ENCODE measurements at regions not wholly inside any gene's neighbourhood (a gene's known extent, or its start where the extent isn't known, plus 50 kb on each side); places are given as distances from the start of the nearest gene placed in this dataset.
"Not testable (repeated sequence)": the region's sequence is repeated elsewhere in the genome, so short reads cannot be mapped to it uniquely, and the experiment has no call there.

DNA sequence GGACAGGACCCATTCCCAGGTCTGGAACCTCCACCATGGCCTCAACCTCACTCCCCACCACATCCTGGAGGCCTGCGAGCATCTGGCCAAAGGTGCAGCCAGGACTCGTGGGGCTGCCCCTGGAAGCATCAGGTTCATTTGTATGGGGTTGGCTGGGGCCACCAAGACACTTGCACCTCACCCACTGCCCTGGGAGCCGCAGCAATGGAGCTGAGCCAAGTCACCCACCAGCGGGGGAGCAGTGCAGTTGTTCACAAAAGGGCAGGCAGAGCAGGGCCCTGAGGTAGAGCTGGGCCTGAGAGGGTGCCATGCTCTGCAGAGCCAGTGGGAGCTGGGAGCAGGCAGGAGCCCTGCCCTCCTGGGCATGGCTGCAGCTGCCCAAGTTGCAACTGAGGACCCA lies 163.5 kb downstream of the FAM47A start:
- no peak for DNase-seq

DNA sequence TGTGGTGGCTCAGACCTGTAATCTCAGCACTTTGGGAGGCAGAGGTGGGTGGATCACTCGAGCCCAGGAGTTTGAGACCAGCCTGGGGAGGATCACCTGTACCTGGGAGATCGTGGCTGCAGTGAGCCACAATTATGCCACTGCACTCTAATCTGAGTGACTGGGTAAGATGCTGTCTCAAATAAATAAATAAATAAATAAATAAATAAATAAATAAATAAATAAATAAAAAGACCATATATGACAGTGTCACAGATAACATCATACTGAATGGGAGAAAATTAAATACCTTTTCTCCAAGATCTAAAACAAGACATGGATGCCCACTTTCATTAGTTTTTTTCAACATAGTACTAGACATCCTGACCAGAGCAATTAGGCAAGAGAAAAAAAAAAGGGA lies 182.8 kb downstream of the FAM47A start:
- 31 to 61% methylated on average over 2 of the region's 2 CpGs for WGBS, 2 donors
- Histone ChIP-seq H3K36me3 (no peaks in the 10 kb centered on the region), H3K27me3 (no peaks in the 10 kb centered on the region), H3K4me1 (no peaks in the 10 kb centered on the region), H3K4me3 (no peak overlapping the region), H3K9me3 (no peaks in the 10 kb centered on the region), H3K27ac (no peak overlapping the region)
- no peak for TF ChIP-seq POLR2A (IDR thresholded peaks at IDR 0.05)
- TF ChIP-seq, protein P1, sequence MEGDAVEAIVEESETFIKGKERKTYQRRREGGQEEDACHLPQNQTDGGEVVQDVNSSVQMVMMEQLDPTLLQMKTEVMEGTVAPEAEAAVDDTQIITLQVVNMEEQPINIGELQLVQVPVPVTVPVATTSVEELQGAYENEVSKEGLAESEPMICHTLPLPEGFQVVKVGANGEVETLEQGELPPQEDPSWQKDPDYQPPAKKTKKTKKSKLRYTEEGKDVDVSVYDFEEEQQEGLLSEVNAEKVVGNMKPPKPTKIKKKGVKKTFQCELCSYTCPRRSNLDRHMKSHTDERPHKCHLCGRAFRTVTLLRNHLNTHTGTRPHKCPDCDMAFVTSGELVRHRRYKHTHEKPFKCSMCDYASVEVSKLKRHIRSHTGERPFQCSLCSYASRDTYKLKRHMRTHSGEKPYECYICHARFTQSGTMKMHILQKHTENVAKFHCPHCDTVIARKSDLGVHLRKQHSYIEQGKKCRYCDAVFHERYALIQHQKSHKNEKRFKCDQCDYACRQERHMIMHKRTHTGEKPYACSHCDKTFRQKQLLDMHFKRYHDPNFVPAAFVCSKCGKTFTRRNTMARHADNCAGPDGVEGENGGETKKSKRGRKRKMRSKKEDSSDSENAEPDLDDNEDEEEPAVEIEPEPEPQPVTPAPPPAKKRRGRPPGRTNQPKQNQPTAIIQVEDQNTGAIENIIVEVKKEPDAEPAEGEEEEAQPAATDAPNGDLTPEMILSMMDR (IDR thresholded peaks at IDR 0.05): no peak
- intact Hi-C loops (cut with DNase I): no loop called here
- DNase-seq: no peak

More for the DNA sequence above, 163.5 kb downstream of the FAM47A start:
- 100% methylated on average over 1 of the region's 4 CpGs; no CpG with 5 or more reads in 1 of the 2 donors for WGBS, 2 donors
- H3K4me3 ChIP-seq: no peak overlapping the region
- H3K36me3 ChIP-seq: no peaks in the 10 kb centered on the region
- intact Hi-C loops (cut with DNase I): no loop called here
- no peaks in the 10 kb centered on the region for H3K4me1 ChIP-seq
- H3K27me3 ChIP-seq: no peaks in the 10 kb centered on the region
- no peak overlapping the region for H3K27ac ChIP-seq
- TF ChIP-seq POLR2A (IDR thresholded peaks at IDR 0.05): no peak
- TF ChIP-seq, protein P1 (IDR thresholded peaks at IDR 0.05): no peak
- H3K9me3 ChIP-seq: no peaks in the 10 kb centered on the region

DNA sequence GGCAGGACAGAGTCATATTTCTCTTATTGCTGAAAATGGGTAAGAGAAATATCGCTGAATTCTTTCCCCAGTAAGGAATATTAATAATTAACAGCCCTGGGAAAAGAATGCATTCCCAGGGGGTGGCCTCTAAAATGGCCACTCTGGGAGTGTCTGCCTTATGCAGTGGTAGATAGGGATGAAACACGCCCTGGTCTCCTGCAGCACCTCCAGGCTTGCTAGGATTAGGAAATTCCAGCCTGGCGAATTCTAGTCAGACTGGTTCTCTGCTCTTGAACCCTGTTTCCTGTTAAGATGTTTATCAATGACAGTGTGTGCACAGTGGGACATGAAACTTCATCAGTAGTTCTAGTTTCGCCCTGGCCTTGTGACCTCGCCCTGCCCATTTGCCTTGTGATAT lies 205.9 kb downstream of the FAM47A start:
- WGBS, 2 donors: 74 to 77% methylated on average over 5 of the region's 5 CpGs
- H3K27me3 ChIP-seq, H3K4me1 ChIP-seq: not testable (repeated sequence)

DNA sequence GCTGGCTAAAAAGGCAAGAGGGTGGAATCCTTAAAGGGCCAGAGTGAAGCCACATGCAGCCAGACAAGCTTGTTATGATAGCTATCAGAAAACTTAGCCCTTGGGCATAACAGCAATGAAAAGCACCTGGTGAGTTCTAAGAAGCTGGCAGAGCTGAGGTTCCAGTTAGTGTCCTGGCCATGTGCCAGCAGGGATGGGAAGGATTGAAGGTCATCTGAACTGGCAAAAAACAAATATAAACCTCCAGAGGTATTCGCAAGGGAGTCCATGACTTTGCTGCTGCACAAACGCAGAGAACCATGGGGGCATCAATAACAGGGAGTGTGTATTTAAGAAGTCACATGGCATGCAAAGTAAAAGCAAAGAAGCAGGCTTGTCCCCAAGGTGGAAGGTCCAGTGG lies 208.9 kb downstream of the FAM47A start:
- H3K4me1 ChIP-seq: no peaks in the 10 kb centered on the region
- WGBS, 2 donors: 28 to 70% methylated on average over 2 of the region's 2 CpGs
- no peak overlapping the region for H3K27ac ChIP-seq
- no peak for DNase-seq
- H3K36me3 ChIP-seq: no peaks in the 10 kb centered on the region
- no peaks in the 10 kb centered on the region for H3K9me3 ChIP-seq
- no peaks in the 10 kb centered on the region for H3K27me3 ChIP-seq
- H3K4me3 ChIP-seq: no peak overlapping the region
- intact Hi-C loops (cut with DNase I): no loop called here
- TF ChIP-seq POLR2A (IDR thresholded peaks at IDR 0.05): no peak
- TF ChIP-seq, protein P1 (IDR thresholded peaks at IDR 0.05): no peak

More for the DNA sequence above, 205.9 kb downstream of the FAM47A start:
- DNase-seq; H3K36me3 ChIP-seq; H3K4me3 ChIP-seq; H3K9me3 ChIP-seq; intact Hi-C loops (cut with DNase I); H3K27ac ChIP-seq: not testable (repeated sequence)

DNA sequence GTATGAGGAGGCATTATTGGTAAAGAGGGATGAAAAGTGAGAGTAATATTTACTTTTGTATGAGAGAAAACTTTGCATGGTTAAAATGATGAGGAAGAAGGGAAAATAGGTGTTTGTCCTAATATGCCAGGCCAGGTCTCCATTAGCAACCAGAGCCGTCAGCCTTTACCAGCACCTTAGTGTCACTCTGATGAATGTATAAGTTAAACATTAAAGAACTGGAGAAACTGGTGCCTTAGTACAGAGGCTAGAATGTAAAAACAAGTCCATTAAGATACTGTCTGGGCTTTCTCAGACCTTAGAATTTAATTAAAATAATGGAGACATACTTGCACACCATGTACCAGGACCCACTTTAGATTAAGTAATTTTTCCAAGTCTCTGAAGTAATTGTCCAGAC lies 222.3 kb downstream of the FAM47A start:
- intact Hi-C loops (cut with DNase I): no loop called here
- 50 to 67% methylated on average over 1 of the region's 1 CpG for WGBS, 2 donors
- DNase-seq: no peak

More for the DNA sequence above, 222.3 kb downstream of the FAM47A start:
- Histone ChIP-seq H3K4me3 (no peak overlapping the region), H3K27me3 (no peaks in the 10 kb centered on the region), H3K9me3 (no peaks in the 10 kb centered on the region), H3K4me1 (no peaks in the 10 kb centered on the region), H3K27ac (no peak overlapping the region), H3K36me3 (no peaks in the 10 kb centered on the region)
- TF ChIP-seq, protein P1 (IDR thresholded peaks at IDR 0.05): no peak
- no peak for TF ChIP-seq POLR2A (IDR thresholded peaks at IDR 0.05)

Data from esophagus squamous epithelium (tissue), 5 donors.